HL-60/S4 (cell line): ENCODE measurements at regions not wholly inside any gene's neighbourhood (a gene's known extent, or its start where the extent isn't known, plus 50 kb on each side); places are given as distances from the start of the nearest gene placed in this dataset.

ENCODE experiments used
- in situ Hi-C: fragments of 300-500 bp; cut with MboI; formaldehyde crosslinking; loops from 2 replicates; pipeline ENCODE4 v1.14.3; 2022; ENCODE audit warnings: low sequenced_read_pairs

DNA sequence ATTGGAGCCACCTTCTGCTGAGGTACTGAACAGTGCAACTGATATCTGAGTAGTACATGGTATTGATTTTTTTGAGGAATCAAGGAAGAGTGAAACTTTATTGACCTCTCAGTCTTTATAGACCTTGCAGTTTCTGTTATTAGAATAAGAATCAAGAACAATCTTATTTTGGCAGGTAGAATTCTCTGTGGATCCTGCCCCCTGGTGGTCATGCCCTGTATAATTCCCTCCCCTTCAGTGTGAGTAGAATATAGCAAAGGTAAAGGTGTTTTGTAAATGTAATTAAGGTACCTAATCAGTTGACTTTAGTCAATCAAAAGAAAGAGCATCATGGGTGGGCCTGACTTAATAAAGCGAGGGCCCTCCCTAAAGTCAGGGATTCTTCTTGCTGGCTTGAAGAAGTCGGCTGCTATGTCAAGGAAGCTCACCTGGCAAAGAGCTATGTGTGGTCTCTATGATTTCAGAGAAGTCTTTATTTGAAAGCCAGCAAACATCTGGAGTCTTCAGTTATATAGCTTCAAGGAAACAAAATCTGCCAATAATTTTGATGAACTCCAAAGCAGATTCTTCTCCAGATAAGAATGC is 142.8 kb downstream of the LSM5 start:
- in situ Hi-C loops, result loop anchor here (10.0 to 25.0 kb wide), 2 partner anchors 133 to 610 kb away; no protein-coding TSS in a partner anchor

- in situ Hi-C loops, result loop anchor here (10.0 to 25.0 kb wide), 2 partner anchors 131 to 609 kb away; no protein-coding TSS in a partner anchor
Measured at GRCh38 chr7:32346253-32346652, 143.9 kb downstream of the LSM5 start.

DNA sequence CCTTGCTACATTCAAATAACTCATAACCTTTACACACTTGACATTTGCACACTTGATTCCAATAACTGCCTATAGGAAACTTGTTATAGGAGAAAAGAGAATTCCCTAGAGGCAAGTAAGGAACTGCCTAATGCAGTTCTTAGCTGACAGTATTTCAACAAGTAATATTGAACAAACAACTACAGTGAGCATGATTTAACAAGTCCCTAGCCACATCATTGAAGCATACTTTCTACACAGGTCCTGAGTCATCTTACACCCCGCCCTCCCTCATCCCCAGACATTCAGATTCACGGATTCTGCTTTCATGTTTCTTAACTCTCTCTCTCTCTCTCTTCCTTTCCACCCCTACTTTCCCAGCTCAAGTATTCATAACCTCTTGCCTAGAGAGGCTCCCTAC is 153.5 kb downstream of the LSM5 start:
- in situ Hi-C loops, result loop anchor here (25.0 kb wide), 1 partner anchor 599 kb away; no protein-coding TSS in a partner anchor

- in situ Hi-C loops, result loop anchor here (25.0 kb wide), 1 partner anchor 598 kb away; no protein-coding TSS in a partner anchor
Measured at GRCh38 chr7:32335107-32335506, 155.1 kb downstream of the LSM5 start.

- in situ Hi-C loops, result loop anchor here (25.0 kb wide), 1 partner anchor 593 kb away; no protein-coding TSS in a partner anchor
Measured at GRCh38 chr7:32330602-32331001, 159.6 kb downstream of the LSM5 start.

GRCh38 chr7:32326078-32326477 is 164.1 kb downstream of the LSM5 start:
- in situ Hi-C loops, result loop anchor here (25.0 kb wide), 1 partner anchor 589 kb away; no protein-coding TSS in a partner anchor

- in situ Hi-C loops, result no loop called here
Measured at GRCh38 chr7:32323712-32324111, 166.5 kb downstream of the LSM5 start.

DNA sequence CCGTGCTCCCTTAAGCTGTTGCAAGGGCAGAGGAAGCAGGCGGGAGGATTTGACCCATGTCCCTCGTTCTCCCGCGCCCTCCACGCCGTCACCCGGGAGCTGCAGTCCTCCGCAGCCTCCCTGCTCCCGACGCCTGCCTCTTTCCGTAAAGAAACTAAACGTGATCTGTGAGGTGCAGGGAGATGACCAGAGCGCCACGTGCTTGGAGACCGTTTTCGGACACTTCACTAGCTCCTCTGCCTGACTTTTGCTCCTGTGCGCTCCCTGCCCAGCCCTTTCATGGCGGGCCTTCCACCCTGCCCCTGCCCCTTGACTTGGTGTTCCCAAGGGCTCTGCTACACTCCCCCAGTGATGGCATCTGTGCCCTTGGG is 171.2 kb downstream of the LSM5 start:
- in situ Hi-C loops, result no loop called here

DNA sequence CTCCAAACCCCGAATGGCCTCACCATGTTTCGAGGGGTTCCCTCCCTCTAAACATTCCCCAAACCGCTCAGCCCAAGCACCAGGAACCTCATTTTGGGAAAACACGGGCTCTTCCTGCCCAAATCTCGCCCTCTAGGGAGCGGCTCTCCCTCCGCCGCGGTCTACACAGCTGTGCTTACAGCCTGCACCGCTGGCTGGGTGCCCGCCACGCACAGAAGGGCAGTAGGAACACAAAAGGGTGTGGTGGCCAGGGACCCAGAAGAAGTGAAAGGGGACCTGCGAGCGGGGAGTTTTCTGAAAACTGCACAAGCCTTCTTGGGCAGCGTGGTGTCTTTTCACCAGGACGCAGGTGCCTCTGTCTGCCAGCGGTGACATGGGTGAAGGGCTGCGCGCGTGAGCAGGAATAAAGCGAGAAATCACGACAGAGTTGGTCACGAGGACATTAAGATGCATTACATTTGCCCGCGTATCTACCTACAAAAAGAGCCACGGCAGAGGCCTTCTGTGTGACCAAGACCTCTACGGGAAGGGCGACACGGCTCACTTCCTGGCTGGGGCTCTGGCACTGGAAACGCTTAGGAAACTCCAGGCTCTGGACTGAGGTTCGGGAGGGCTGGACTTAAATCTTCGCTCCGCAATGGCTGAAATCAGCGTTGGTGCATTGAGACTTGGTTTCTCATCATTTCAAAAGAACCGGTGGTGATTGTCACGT is 171.7 kb downstream of the LSM5 start:
- in situ Hi-C loops, result no loop called here

GRCh38 chr7:32316839-32317238 is 173.3 kb downstream of the LSM5 start:
- in situ Hi-C loops, result no loop called here

DNA sequence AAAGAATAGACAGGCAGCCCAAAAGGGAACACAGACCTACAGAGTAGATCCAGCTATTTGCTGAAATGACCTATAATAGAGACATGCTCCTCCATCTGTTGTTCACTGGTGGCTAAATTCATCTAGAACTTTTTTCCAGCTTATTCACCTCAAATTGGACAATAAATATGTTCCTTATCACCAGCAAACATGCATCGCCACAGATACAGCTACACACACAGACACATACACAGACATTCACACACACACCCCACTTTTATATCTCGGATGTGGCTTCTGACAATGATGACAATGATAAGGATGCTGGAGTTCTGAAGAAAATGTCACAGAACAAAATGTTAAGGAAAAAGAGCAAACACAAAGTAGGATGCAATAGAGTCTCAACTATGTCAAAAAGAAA is 175.4 kb downstream of the LSM5 start:
- in situ Hi-C loops, result no loop called here

- in situ Hi-C loops, result no loop called here
Measured at GRCh38 chr7:32301427-32301826, 188.8 kb downstream of the LSM5 start.

DNA sequence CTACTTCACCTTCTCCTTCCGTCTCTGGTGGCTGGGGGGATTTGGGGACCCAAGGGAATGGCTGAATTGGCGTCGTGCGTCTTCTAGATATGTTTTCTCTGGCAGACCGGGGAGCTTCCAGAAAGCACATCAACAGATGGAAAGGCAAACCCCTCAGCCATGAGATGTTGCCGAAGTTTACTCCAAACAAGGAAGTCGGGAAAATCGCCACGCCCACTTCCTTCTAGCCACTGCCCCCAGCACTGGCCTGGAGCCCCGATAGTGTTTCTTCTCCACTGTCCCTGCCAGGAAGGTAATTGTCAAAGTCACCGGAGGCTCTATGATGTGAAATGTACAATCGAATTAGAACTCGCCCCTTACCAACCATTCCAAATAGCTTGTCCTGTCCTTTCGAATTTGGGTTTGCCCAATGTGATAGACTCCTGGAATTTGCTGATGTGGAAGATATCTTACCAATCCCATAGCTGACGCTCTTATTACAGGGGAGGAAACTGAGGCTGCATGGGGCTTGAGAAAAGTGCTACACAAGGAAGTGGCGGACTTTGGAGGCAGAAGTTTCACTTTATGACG is 191.0 kb downstream of the LSM5 start:
- in situ Hi-C loops, result no loop called here

DNA sequence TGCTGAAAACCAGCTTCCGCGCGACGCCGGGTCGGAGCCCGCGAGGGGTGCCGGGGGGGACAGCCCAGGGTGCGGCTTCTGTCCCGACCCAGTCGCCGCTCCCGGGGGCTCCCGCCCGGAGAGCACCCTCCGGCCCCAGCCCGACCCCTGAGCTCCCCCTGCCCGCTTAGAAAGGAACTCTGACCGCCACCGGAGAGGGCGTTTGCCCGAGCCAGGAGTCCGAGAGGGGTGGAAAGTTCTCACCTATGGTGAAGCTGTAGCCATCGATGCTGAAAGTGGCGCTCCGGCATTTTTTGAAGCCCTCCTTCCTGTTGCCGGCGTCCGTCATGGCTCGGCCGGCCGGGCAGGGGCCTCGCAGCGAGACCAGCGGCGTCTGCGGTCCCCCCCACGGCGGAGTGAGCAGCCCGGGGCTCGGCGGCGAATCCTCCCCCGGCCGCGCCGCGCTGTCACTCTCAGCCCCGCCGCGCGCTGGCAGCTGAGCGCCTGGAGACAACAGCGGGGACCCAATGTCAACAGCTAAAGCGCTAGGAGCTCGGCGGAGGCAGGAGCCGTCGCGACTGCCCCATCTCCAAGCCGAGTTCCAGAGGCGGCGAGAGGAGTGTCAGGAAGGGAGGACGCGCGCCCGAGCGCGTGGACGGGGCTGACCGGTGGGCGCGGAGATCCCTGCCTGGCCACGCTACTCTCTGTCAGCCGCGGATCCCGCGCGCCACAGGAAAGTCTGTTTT is 191.6 kb downstream of the LSM5 start:
- in situ Hi-C loops, result no loop called here

DNA sequence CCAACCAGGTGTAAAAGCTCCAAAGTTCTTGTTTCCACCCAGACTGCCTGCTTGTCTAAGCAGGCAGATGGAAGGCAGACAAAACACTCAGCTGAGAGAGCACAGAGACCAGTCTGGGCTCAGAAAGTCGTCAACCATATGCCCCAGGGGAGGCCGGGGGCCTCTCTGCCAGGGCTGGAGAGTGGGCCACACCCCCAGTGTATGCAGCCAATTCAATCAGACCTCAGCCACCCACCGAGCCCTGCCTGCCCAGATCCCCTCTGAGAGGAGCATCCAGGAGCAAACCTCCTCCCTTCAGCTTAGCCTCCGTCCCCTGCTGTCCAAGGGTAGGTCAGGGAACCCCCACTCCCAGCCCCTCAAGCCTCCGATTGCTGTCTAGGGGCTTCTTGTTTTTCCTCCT is 196.3 kb downstream of the LSM5 start:
- in situ Hi-C loops, result no loop called here

GRCh38 chr7:32289651-32290414 is 200.3 kb downstream of the LSM5 start:
- in situ Hi-C loops, result no loop called here

DNA sequence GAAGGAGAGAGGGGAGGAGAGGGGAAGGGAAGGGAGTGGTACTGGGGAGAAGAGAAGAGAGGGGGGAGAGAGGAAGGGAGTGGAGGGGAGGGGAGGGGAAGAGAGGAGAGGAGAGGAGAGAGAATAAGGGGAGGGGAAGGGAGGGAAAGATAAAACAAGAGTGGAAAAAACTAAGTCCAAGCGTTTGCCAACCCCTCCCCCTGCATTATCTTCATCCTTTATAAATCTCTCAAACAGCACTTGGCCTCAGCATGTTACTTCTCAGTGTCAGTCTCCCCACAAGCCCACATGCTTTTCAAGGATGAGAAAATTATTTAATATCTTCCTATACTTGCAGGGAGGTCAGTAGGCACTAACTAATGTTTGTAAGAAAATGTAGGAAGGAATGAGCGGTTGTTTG is 204.5 kb downstream of the LSM5 start:
- in situ Hi-C loops, result no loop called here

GRCh38 chr7:32283546-32283945 is 206.6 kb downstream of the LSM5 start:
- in situ Hi-C loops, result no loop called here

- in situ Hi-C loops, result no loop called here
Measured at GRCh38 chr7:32279500-32279899, 209.3 kb upstream of the PDE1C start.

- in situ Hi-C loops, result no loop called here
Measured at GRCh38 chr7:32275216-32276009, 205.2 kb upstream of the PDE1C start.
